ENCODE measurements at regions not wholly inside any gene's neighbourhood (a gene's known extent, or its start where the extent isn't known, plus 50 kb on each side); places are given as distances from the start of the nearest gene placed in this dataset.

- Histone ChIP-seq H3K27me3 (ENCODE audit: control insufficient read depth in 4 of 4, insufficient read depth in 4 of 4, low read length in 3 of 4) (no peaks in the 10 kb centered on the region), H3K27ac (ENCODE audit: low read depth in 1 of 2, low read length in 2 of 2) (peak overlapping the region; percentile 69 to 75), H3K9ac (ENCODE audit: low read depth in 1 of 2, low read length in 2 of 2) (no peak overlapping the region), H3K36me3 (ENCODE audit: control insufficient read depth in 4 of 4, insufficient read depth in 3 of 4, low read depth in 1 of 4, low read length in 3 of 4) (no peaks in the 10 kb centered on the region), H3K4me1 (ENCODE audit: control insufficient read depth in 4 of 4, insufficient read depth in 4 of 4, low read length in 3 of 4) (peaks cover 0 to 17% (median 15%) of the 10 kb centered on the region in 4 donors), H3K9me3 (ENCODE audit: control insufficient read depth in 4 of 4, low read length in 3 of 4) (no peaks in the 10 kb centered on the region), H3K4me3 (ENCODE audit: low read depth in 1 of 3, low read length in 3 of 3) (no peak overlapping the region)
- WGBS, result 77% methylated on average over 5 of the region's 5 CpGs
- TF ChIP-seq ZBTB33 (IDR thresholded peaks at IDR 0.05) (no peak), TAF1 (conservative IDR thresholded peaks at IDR 0.05) (no peak), CTCF (IDR thresholded peaks at IDR 0.05; ENCODE audit: low read depth, low read length, missing input control) (no peak), SP1 (IDR thresholded peaks at IDR 0.05) (no peak), FOXA2 (IDR thresholded peaks at IDR 0.05) (no peak), REST (IDR thresholded peaks at IDR 0.05) (no peak), NR2F2 (IDR thresholded peaks at IDR 0.05) (no peak)
- no peak for DNase-seq (ENCODE audit: low spot score)
Measured at GRCh38 chr7:22576612-22577469, 76.9 kb upstream of the STEAP1B start.

GRCh38 chr7:22574754-22575520 lies 74.9 kb upstream of the STEAP1B start:
- Histone ChIP-seq H3K4me1 (ENCODE audit: control insufficient read depth in 4 of 4, insufficient read depth in 4 of 4, low read length in 3 of 4) (peaks cover 0 to 17% (median 15%) of the 10 kb centered on the region in 4 donors), H3K9ac (ENCODE audit: low read depth in 1 of 2, low read length in 2 of 2) (no peak overlapping the region), H3K27ac (ENCODE audit: low read depth in 1 of 2, low read length in 2 of 2) (no peak overlapping the region), H3K27me3 (ENCODE audit: control insufficient read depth in 4 of 4, insufficient read depth in 4 of 4, low read length in 3 of 4) (no peaks in the 10 kb centered on the region), H3K4me3 (ENCODE audit: low read depth in 1 of 3, low read length in 3 of 3) (no peak overlapping the region), H3K36me3 (ENCODE audit: control insufficient read depth in 4 of 4, insufficient read depth in 3 of 4, low read depth in 1 of 4, low read length in 3 of 4) (no peaks in the 10 kb centered on the region), H3K9me3 (ENCODE audit: control insufficient read depth in 4 of 4, low read length in 3 of 4) (no peaks in the 10 kb centered on the region)
- no peak for TF ChIP-seq JUND (IDR thresholded peaks at IDR 0.05)
- TF ChIP-seq CTCF (IDR thresholded peaks at IDR 0.05; ENCODE audit: low read depth, low read length, missing input control), result no peak
- no peak for TF ChIP-seq RAD21 (IDR thresholded peaks at IDR 0.05)
- TF ChIP-seq RXRA (IDR thresholded peaks at IDR 0.05), result no peak
- no peak for TF ChIP-seq GABPA (IDR thresholded peaks at IDR 0.05 in 1 of 2, conservative IDR thresholded peaks at IDR 0.05 in 1 of 2)
- no peak for TF ChIP-seq HNF4A (conservative IDR thresholded peaks at IDR 0.05)
- no peak for TF ChIP-seq HNF4G (IDR thresholded peaks at IDR 0.05)
- TF ChIP-seq NR2F2 (IDR thresholded peaks at IDR 0.05), result no peak
- 83% methylated on average over 9 of the region's 9 CpGs for WGBS
- DNase-seq (ENCODE audit: low spot score), result no peak

Measured in liver (tissue), 8 donors.